Endothelial cell of umbilical vein (primary cell): ENCODE measurements at regions not wholly inside any gene's neighbourhood (a gene's known extent, or its start where the extent isn't known, plus 50 kb on each side); places are given as distances from the start of the nearest gene placed in this dataset.
"Not testable (repeated sequence)": the region's sequence is repeated elsewhere in the genome, so short reads cannot be mapped to it uniquely, and the experiment has no call there.

Source experiments
- BruUV-seq: library from RNA; stranded (reverse); fragments of 400-500 nt; replicated peaks from 2 replicates; lab custom pipeline; 2021; lab: Mats Ljungman, UMichigan
- CTCF ChIA-PET: fragments of 300-600, 350-600 bp; sonication (Branson Sonifier 250); formaldehyde crosslinking; loops from one replicate; lab custom pipeline; 2021; ENCODE audit warnings: antibody characterized with exemption, inconsistent platforms; lab: Charles Lee
- POLR2A ChIA-PET: fragments of 300-600, 350-600 bp; sonication (Branson Sonifier 250); formaldehyde crosslinking; loops from one replicate; lab custom pipeline; 2021; ENCODE audit warnings: antibody characterized with exemption, inconsistent platforms; lab: Charles Lee
- DNase-seq: peaks from one replicate; pipeline ENCODE4 v3.0.0-alpha.2; 2011; ENCODE audit warnings: low read depth, low spot score
- FAIRE-seq: peaks from 2 replicates; lab custom pipeline; 2011; peaks lifted over from hg19 to GRCh38; lab: Jason Lieb, UNC
- H2AFZ ChIP-seq: 2 replicates; pipeline ENCODE4 v1.6.0; 2012; ENCODE audit warnings: low read depth, low read length, control low read depth, inconsistent platforms
- H3K27ac ChIP-seq: 2 replicates; pipeline ENCODE4 v1.5.1; 2011; ENCODE audit warnings: low read depth, mild to moderate bottlenecking, control low read depth, low read length, moderate library complexity; ENCODE audit not compliant: insufficient read depth
- H3K27me3 ChIP-seq, 2 experiments: 2 replicates each; pipeline versions ENCODE4 v1.6.0 to v1.6.1; 2011; ENCODE audit warnings: low read length in 2 of 2, mixed read lengths in 1 of 2; ENCODE audit not compliant: control insufficient read depth in 2 of 2, insufficient read depth in 2 of 2
- H3K36me3 ChIP-seq, 2 experiments: 2 replicates in 1 of 2; 3 replicates in 1 of 2; pipeline ENCODE4 v1.5.1; 2011; ENCODE audit warnings: low read length in 2 of 2, mild to moderate bottlenecking in 1 of 2, moderate library complexity in 1 of 2; ENCODE audit not compliant: control insufficient read depth in 2 of 2, insufficient read depth in 2 of 2; ENCODE audit errors: extremely low read depth in 1 of 2
- H3K4me1 ChIP-seq: 3 replicates; pipeline ENCODE4 v1.5.1; 2011; ENCODE audit warnings: mild to moderate bottlenecking, low read length; ENCODE audit not compliant: control insufficient read depth, insufficient read depth; ENCODE audit errors: extremely low read depth
- H3K4me2 ChIP-seq: 2 replicates; pipeline ENCODE4 v1.6.1; 2011; ENCODE audit warnings: low read length, control low read depth, mixed read lengths; ENCODE audit not compliant: insufficient read depth
- H3K4me3 ChIP-seq, 3 experiments: fragments of 200-600 bp in 1 of 3; sonication (generic), shearing (Covaris generic) in 1 of 3; replicated peaks in 1 of 3; 2 replicates each; pipeline ENCODE4 v1.5.1; 2011 to 2016; ENCODE audit warnings: control low read depth in 3 of 3, low read length in 3 of 3, mild to moderate bottlenecking in 2 of 3, inconsistent platforms in 1 of 3, low read depth in 1 of 3, moderate library complexity in 1 of 3; ENCODE audit not compliant: insufficient read depth in 1 of 3
- H3K79me2 ChIP-seq: 2 replicates; pipeline ENCODE4 v1.6.0; 2012; ENCODE audit warnings: low read length, inconsistent platforms; ENCODE audit not compliant: control insufficient read depth, insufficient read depth
- H3K9ac ChIP-seq: replicated peaks from 2 replicates; pipeline ENCODE3; 2011; ENCODE audit warnings: low read length, control low read depth; ENCODE audit not compliant: insufficient read depth; ENCODE audit errors: extremely low read depth
- H3K9me1 ChIP-seq: replicated peaks from 3 replicates; pipeline ENCODE4 v1.6.0; 2011; ENCODE audit warnings: mild to moderate bottlenecking, low read length; ENCODE audit not compliant: control insufficient read depth, insufficient read depth; ENCODE audit errors: extremely low read depth
- H3K9me3 ChIP-seq: replicated peaks from 2 replicates; pipeline ENCODE4 v1.5.1; 2012; ENCODE audit warnings: low read length, inconsistent platforms; ENCODE audit not compliant: control insufficient read depth, insufficient read depth
- H4K20me1 ChIP-seq: replicated peaks from 2 replicates; pipeline ENCODE3; 2011; ENCODE audit warnings: mild to moderate bottlenecking, low read length; ENCODE audit not compliant: control insufficient read depth, insufficient read depth; ENCODE audit errors: extremely low read depth
- dilution Hi-C: fragments of 300-500 bp; cut with MboI; formaldehyde crosslinking; loops from one replicate; pipeline ENCODE4 v1.15.0; 2019; ENCODE audit warnings: low sequenced_read_pairs; ENCODE audit not compliant: extremely low pct_ligation_motif_present
- intact Hi-C: fragments of 100-400 bp; cut with micrococcal nuclease; formaldehyde crosslinking; loops from one replicate; pipeline ENCODE4 v1.10.0; 2022

GRCh38 chr4:118566003-118566513, 119.1 kb upstream of the METTL14 start:
- H3K27me3 ChIP-seq, H3K36me3 ChIP-seq, H3K9me3 ChIP-seq, dilution Hi-C loops, intact Hi-C loops, H3K4me2 ChIP-seq, FAIRE-seq, H3K79me2 ChIP-seq, H3K9me1 ChIP-seq, H3K4me3 ChIP-seq, H2AFZ ChIP-seq, CTCF ChIA-PET, H3K9ac ChIP-seq, BruUV-seq, DNase-seq, H3K4me1 ChIP-seq, POLR2A ChIA-PET, H4K20me1 ChIP-seq, H3K27ac ChIP-seq: not testable (repeated sequence)

- CTCF ChIA-PET, FAIRE-seq: not testable (repeated sequence)
Observed at GRCh38 chr4:118572991-118573390, 112.2 kb upstream of the METTL14 start.

GRCh38 chr4:118574251-118574913, 110.8 kb upstream of the METTL14 start:
- H3K9me1 ChIP-seq, H3K79me2 ChIP-seq, H3K9me3 ChIP-seq, dilution Hi-C loops, H3K4me3 ChIP-seq, H3K36me3 ChIP-seq, BruUV-seq, intact Hi-C loops, H4K20me1 ChIP-seq, H2AFZ ChIP-seq, H3K27ac ChIP-seq, H3K9ac ChIP-seq, FAIRE-seq, POLR2A ChIA-PET, CTCF ChIA-PET, H3K4me1 ChIP-seq, DNase-seq, H3K4me2 ChIP-seq, H3K27me3 ChIP-seq: not testable (repeated sequence)

More at GRCh38 chr4:118572991-118573390, 112.2 kb upstream of the METTL14 start:
- H4K20me1 ChIP-seq, intact Hi-C loops, POLR2A ChIA-PET, H3K27me3 ChIP-seq, H2AFZ ChIP-seq, BruUV-seq, H3K4me2 ChIP-seq, H3K79me2 ChIP-seq, H3K4me1 ChIP-seq, H3K36me3 ChIP-seq, H3K9me1 ChIP-seq, DNase-seq, H3K9ac ChIP-seq, H3K4me3 ChIP-seq, H3K27ac ChIP-seq, dilution Hi-C loops, H3K9me3 ChIP-seq: not testable (repeated sequence)

- H4K20me1 ChIP-seq, H3K79me2 ChIP-seq, POLR2A ChIA-PET, H3K4me2 ChIP-seq, H3K27me3 ChIP-seq, H3K9me1 ChIP-seq, DNase-seq, H3K9me3 ChIP-seq, BruUV-seq, dilution Hi-C loops, H3K9ac ChIP-seq, H3K36me3 ChIP-seq, H3K27ac ChIP-seq, CTCF ChIA-PET, H2AFZ ChIP-seq, intact Hi-C loops, H3K4me1 ChIP-seq, FAIRE-seq, H3K4me3 ChIP-seq: not testable (repeated sequence)
Observed at GRCh38 chr4:118575057-118575456, 110.1 kb upstream of the METTL14 start.
